GM03348 (cell line): ENCODE measurements at regions not wholly inside any gene's neighbourhood (a gene's known extent, or its start where the extent isn't known, plus 50 kb on each side); places are given as distances from the start of the nearest gene placed in this dataset.

Experiments used
- DNase-seq: peaks from one replicate; pipeline ENCODE4 v3.0.0; 2012; ENCODE audit warnings: low spot score

GRCh38 chr1:5231541-5232315, 577.3 kb downstream of the AJAP1 start:
- no peak for DNase-seq

- no peak for DNase-seq
Observed at GRCh38 chr1:5227114-5227513, 572.7 kb downstream of the AJAP1 start.

DNA sequence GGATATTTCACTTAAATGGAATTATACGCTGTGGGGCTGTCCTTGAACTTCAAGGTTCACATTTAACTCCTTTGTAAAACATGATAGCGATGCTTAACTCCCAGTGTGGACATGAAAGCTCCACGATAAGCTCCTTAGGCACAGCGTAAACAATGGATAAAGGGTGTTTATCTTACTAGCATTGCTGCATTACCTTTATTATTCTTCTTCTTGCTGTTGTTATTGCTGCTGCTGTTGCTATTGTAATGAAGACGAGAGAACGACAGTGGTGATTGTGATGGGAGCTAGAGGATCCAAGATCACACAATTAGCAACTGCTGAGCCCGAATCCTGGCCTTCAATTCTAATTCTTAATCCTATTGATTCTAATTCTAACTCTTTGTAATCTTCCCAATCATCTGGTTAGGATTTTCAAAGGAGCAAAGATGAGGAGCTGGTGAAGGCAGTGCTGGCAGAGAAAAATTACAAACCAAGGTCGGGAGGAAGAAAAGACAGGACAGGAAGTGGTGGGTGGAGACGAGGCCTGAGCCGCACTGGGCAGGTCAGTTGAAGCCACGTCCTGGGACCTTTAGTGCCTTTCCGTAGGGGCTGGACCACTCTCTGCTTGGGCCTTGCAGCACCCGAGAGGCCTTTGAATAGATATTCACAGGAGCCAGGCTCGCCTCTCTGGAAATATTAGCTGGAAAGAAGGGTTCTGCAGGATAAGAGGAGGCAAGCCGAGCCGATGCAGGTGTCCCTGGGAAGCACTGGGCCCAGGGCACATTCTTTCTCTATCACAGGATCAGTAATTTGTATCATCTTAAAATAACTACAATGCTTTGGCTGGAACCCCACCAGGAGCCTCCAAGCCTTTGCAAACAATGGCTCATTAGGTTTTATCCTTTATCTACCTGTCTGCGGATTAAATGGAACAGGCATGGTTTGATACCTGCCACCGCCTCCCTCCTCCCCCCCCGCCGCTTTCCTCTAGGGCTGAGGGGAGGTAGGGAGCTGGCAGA, 571.6 kb downstream of the AJAP1 start:
- no peak for DNase-seq

- no peak for DNase-seq
Observed at GRCh38 chr1:5223206-5223605, 568.8 kb downstream of the AJAP1 start.

DNA sequence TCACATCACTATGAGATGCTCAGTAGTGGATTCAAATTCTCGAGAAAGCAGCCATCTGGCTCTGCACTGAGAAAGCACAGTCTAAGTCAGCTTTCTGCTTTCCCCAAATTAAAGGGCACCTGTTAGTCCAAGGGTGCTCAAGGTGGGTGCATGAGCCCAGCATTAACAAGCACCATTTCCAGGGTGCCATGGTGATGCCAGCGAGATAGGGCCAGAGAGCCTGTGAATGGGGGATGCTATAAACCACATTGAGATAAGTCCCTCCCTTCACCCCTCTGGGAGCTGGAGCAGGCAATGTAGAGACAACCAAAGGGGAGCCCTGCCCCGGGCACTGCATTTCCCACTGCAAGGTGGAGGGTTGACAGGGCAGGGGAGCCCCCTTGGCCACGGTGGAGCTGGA, 568.2 kb downstream of the AJAP1 start:
- DNase-seq, result no peak

- DNase-seq, result no peak
Observed at GRCh38 chr1:5221451-5221850, 567.0 kb downstream of the AJAP1 start.

DNA sequence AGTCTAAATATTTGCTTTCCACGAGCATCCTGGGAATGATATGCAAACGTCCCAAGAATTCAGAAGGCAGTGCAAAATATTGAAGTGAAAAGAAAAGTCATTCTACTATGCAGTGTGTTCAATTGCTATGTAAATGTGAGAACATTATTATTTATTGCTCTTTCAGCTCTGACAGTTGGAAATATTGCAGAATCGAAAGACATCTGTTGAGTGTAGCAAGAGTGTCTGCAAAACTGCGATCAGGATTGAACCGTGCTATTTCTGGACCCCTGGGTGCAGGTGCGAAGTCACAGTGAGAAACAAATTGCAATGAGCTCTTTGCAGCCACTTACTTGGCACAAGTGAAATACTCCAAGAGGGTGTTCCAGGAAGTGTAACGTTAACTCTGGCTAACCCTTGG, 566.4 kb downstream of the AJAP1 start:
- DNase-seq, result no peak

- no peak for DNase-seq
Observed at GRCh38 chr1:5220421-5220820, 566.0 kb downstream of the AJAP1 start.

GRCh38 chr1:5200006-5200405, 545.6 kb downstream of the AJAP1 start:
- no peak for DNase-seq

DNA sequence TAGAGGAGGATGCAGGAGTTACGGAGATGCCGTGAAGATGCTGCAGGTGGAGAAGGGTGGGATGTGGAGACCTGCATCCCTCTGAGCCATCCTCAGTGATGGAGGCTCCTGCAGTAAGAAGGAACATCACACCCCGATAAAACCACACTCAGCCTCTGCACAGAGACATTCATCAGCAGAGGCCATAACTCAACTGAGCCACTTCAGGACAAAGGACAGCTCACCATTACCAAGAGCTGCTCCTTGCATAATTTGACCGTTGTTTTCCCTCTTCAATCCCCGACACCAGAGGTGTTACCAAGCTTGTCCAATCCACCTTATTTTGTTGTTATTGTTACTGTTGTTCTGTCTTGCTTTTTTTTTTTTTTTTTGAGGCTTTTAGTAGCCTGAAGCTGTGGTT, 543.9 kb downstream of the AJAP1 start:
- DNase-seq, result no peak

GRCh38 chr1:5191470-5191869, 537.1 kb downstream of the AJAP1 start:
- DNase-seq, result no peak

GRCh38 chr1:5189384-5189783, 535.0 kb downstream of the AJAP1 start:
- no peak for DNase-seq

DNA sequence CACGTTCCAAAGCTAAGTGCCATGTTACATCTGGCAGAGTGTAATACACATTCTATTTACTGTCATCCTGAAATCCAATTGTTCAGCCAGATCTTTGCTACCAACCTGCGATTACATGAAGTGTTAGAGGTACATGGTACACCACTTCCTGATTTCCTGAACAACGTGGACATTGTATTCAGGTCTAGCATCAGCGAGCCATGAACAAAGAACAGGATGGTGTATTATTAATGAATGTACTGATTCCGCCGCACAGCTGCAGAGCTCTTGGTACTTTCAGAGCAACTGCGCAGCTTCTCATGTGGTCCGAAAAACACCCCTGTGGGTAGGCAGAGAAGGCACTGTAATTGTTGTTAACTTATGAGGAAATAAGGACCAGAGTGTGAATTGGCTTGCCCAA, 511.4 kb downstream of the AJAP1 start:
- DNase-seq, result no peak

DNA sequence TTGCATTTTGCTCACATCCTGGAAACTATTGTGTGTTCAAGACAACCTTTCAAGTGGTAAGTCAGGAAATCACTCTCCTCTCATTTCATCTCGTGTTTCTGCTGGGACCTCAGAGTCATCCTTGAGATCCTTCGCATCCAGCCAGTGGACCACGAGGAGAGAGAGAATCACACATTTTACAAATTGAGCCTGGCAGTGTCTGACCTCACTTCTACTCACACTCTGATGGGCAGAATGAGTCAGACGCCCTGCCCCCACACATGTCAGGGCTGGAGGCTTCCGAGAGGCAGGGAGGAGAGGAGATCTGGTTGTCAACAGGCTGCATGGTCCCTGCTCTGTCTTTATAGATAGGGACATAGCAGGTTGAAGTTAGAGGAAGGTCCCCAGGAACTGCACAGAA, 509.7 kb downstream of the AJAP1 start:
- no peak for DNase-seq

DNA sequence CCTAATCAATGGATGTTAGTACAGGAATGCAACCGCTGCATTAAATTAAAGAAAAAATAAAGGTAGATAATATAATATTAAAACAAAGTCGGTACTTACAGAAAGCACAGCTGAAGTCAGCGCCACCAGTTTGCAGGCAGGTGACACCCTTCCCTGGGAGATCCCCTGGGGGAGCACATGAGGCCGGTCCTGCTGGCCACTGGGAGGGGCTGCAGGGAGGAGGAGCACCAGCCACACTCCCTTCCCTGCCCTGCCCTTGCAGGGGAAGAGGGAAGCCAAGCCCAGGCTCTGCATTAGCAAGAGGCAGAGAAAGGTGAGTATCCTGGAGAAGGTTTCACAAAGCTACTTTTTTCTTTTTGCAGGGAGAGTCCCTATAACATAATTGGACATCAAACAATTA, 507.0 kb downstream of the AJAP1 start:
- DNase-seq, result no peak

DNA sequence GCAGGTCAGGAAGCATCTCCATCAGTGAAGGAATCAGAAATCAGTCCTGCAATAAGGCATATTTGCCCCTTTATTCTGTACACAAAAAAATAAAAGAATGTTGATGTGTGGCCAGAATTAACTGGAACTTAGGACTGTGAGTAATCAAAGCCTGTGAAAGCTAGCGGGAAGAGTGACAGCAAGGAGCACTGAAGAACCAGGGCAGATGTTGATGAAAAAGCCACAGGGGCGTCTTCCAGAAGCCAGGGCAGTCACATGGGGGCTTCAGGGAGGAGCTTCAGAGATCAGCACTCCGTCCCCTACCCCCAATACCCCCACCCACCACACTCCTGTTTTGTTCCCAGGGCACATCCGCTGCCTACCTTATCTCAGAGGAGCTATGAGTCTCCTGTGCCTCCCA, 502.8 kb downstream of the AJAP1 start:
- no peak for DNase-seq

DNA sequence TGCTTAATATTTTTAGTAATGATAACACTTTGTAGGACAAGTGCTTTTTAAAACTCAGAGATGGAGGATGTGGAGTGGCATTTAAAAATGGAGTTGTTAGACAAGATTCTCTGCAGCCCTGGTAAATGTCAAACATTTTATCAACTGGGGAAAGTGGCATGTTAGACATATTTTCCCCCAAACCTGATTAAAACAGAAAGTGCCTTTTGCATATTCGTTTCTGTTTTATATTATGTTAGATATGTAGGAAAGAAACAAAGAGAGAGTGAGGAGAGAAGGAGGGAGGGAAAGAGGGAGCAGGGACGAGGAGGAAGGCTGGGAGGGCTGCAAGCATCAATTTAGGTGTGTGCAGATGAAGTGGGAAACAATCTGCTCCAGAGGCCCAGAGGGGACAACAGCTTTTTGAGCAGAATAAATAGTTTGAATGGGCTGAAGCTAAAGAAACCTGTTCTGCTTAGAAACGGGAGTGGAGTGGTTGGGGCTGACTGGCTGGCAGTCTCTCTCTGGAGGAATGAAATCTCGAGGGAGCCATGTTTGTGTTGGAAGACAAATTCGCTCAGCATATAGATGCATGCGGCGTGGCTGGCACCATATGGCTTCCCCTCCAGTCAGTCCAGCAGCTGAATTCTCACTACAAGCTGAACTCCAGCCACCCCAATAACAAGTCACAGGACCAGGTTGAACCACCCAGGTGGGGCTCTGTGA, 502.2 kb downstream of the AJAP1 start:
- DNase-seq, result no peak

DNA sequence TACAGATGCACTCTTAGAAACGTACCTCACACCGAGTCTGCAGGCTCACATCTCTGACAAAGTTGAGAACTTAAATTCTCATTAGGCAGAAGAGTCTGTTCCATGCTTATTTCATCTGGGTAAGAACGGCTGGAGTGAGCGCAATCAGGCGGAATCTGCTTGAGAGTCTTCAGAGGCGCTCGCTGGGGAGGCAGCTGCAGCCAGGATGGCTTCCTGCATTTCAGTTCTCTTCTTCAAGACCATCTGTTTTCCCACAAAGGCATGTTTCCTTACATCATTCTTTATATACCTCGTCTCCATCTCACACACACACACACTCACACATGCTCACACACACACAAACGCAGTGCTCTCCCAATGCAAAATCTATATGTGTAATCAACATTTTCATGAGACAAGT, 497.1 kb downstream of the AJAP1 start:
- no peak for DNase-seq

GRCh38 chr1:5150191-5150590, 495.8 kb downstream of the AJAP1 start:
- DNase-seq, result no peak

DNA sequence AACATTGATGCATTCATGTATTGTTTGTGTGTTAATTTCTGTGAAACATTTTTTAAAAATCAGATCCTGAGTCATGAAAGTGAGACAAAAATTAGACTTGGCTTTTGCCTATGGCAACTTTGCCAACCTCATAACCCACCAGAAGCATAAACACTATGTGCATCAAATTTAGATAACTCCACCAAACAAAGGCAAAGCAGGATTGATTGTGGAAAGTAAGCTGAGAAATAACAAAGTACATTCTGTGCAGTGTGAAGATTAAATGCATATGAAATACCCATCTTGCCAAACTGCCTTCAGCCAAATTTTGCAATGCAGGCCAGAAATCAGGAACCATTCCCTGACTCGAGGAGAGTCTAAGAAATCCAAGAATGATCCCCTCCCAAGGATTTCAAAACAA, 493.4 kb downstream of the AJAP1 start:
- no peak for DNase-seq

- DNase-seq, result no peak
Observed at GRCh38 chr1:5142389-5142788, 488.0 kb downstream of the AJAP1 start.

GRCh38 chr1:5141750-5142149, 487.3 kb downstream of the AJAP1 start:
- DNase-seq, result no peak

GRCh38 chr1:5140962-5141361, 486.6 kb downstream of the AJAP1 start:
- no peak for DNase-seq
